K562 (cell line): ENCODE measurements at regions not wholly inside any gene's neighbourhood (a gene's known extent, or its start where the extent isn't known, plus 50 kb on each side); places are given as distances from the start of the nearest gene placed in this dataset.

Experiments
- ATAC-seq: fragments of 200-7000 bp; cut with Tn5 transposase; 3 replicates; pipeline ENCODE4 v1.9.1; 2020; ENCODE audit warnings: moderate library complexity
- BruUV-seq: library from RNA; stranded (reverse); fragments of 400-500 nt; replicated peaks from 2 replicates; lab custom pipeline; 2021; lab: Mats Ljungman, UMichigan
- CTCF ChIA-PET: fragments of 300-600 bp; formaldehyde crosslinking; extraction: SDS; loops from one replicate; lab custom pipeline; 2021; ENCODE audit warnings: low intra/inter-chr PET ratio; lab: Yijun Ruan, JAX
- POLR2A ChIA-PET: fragments of 300-600, 350-650 bp; sonication (Branson Sonifier 250); formaldehyde crosslinking; extraction: SDS; loops from one replicate; lab custom pipeline; 2021; ENCODE audit warnings: antibody characterized with exemption, inconsistent platforms; lab: Yijun Ruan, JAX
- DNase-seq, 4 experiments: peaks; one replicate each; pipeline versions ENCODE4 v3.0.0 to v3.0.0-alpha.2; 2011 to 2018; ENCODE audit warnings: low spot score in 3 of 4, mixed read lengths in 3 of 4; ENCODE audit errors: extremely low read depth in 1 of 4
- FAIRE-seq: peaks from 2 replicates; lab custom pipeline; 2011; peaks lifted over from hg19 to GRCh38; lab: Jason Lieb, UNC
- H2AFZ ChIP-seq: 2 replicates; pipeline ENCODE4 v1.6.0; 2011; ENCODE audit warnings: low read depth, low read length, control low read depth, inconsistent platforms
- H3K27ac ChIP-seq: fragments of 200-600 bp; 3 replicates; pipeline ENCODE4 v1.8.0; 2011; ENCODE audit warnings: low read depth, mild to moderate bottlenecking, control low read depth, inconsistent platforms, low read length, moderate library complexity, mixed read lengths; ENCODE audit errors: extremely low read depth
- H3K27me3 ChIP-seq, 2 experiments: fragments of 300-600 bp in 1 of 2; 2 replicates in 1 of 2; 3 replicates in 1 of 2; pipeline versions ENCODE4 v1.6.0 to v1.8.0; 2011; ENCODE audit warnings: inconsistent platforms in 2 of 2, low read length in 2 of 2, mild to moderate bottlenecking in 1 of 2, mixed read lengths in 1 of 2, moderate library complexity in 1 of 2; ENCODE audit not compliant: control insufficient read depth in 2 of 2, insufficient read depth in 2 of 2
- H3K36me3 ChIP-seq: fragments of 300-600 bp; 3 replicates; pipeline ENCODE4 v1.8.0; 2011; ENCODE audit warnings: mild to moderate bottlenecking, low read length, inconsistent platforms; ENCODE audit not compliant: control insufficient read depth, insufficient read depth
- H3K4me1 ChIP-seq, 2 experiments: fragments of 200-600 bp in 1 of 2; replicated peaks in 1 of 2; 2 replicates in 1 of 2; 3 replicates in 1 of 2; pipeline versions ENCODE4 v1.5.1 to v1.8.0; 2011; ENCODE audit warnings: inconsistent platforms in 2 of 2, low read length in 2 of 2, mild to moderate bottlenecking in 1 of 2, mixed read lengths in 1 of 2, moderate library complexity in 1 of 2; ENCODE audit not compliant: control insufficient read depth in 2 of 2, insufficient read depth in 2 of 2
- H3K4me2 ChIP-seq: 2 replicates; pipeline ENCODE4 v1.6.1; 2011; ENCODE audit warnings: low read length, control low read depth, inconsistent platforms, mixed read lengths; ENCODE audit not compliant: insufficient read depth
- H3K4me3 ChIP-seq: fragments of 200-600 bp; sonication (generic), shearing (Covaris generic); 2 replicates; pipeline ENCODE4 v1.5.1; 2016; ENCODE audit warnings: control low read depth, inconsistent platforms
- H3K79me2 ChIP-seq: fragments of 200-600 bp; 3 replicates; pipeline ENCODE4 v1.8.0; 2011; ENCODE audit warnings: low read length, inconsistent platforms; ENCODE audit not compliant: control insufficient read depth, insufficient read depth
- H3K9ac ChIP-seq, 2 experiments: 2 replicates each; pipeline versions ENCODE4 v1.6.0 to v1.6.1; 2011; ENCODE audit warnings: low read depth in 2 of 2, low read length in 2 of 2, control low read depth in 1 of 2, inconsistent platforms in 1 of 2, mild to moderate bottlenecking in 1 of 2, mixed read lengths in 1 of 2; ENCODE audit not compliant: insufficient read depth in 1 of 2
- H3K9me1 ChIP-seq: one replicate; pipeline ENCODE4 v1.6.0; 2011; ENCODE audit warnings: inconsistent platforms, mild to moderate bottlenecking, low read length, moderate library complexity; ENCODE audit not compliant: control insufficient read depth, insufficient read depth
- H3K9me3 ChIP-seq: replicated peaks from 2 replicates; pipeline ENCODE4 v1.5.1; 2011; ENCODE audit warnings: low read depth, low read length, inconsistent platforms; ENCODE audit not compliant: control insufficient read depth, insufficient read depth
- H4K20me1 ChIP-seq: replicated peaks from 2 replicates; pipeline ENCODE4 v1.6.1; 2011; ENCODE audit warnings: low read length, inconsistent platforms, mixed read lengths; ENCODE audit not compliant: control insufficient read depth, insufficient read depth
- FOXA1 ChIP-seq: fragments of 450-650 bp; IDR thresholded peaks from 2 replicates; pipeline ENCODE4 v1.6.1; 2016; ENCODE audit warnings: mild to moderate bottlenecking, borderline replicate concordance
- GABPB1 ChIP-seq: sonication (generic); formaldehyde crosslinking; IDR thresholded peaks from 2 replicates; pipeline ENCODE4 v1.8.0; 2022; ENCODE audit warnings: mild to moderate bottlenecking, missing genetic modification reagents
- HEY1 ChIP-seq: fragments of 250-450 bp; sonication (Bioruptor Pico); IDR thresholded peaks from 2 replicates; pipeline ENCODE4 v1.5.0; 2020; ENCODE audit warnings: mild to moderate bottlenecking, moderate library complexity, borderline replicate concordance
- HIVEP1 ChIP-seq: fragments of 250-450 bp; sonication (Bioruptor Pico); IDR thresholded peaks from 2 replicates; pipeline ENCODE4 v1.4.0; 2020; ENCODE audit warnings: mild to moderate bottlenecking
- HOXB6 ChIP-seq: fragments of 250-450 bp; sonication (Bioruptor Pico); IDR thresholded peaks from 2 replicates; pipeline ENCODE4 v1.5.1; 2022; ENCODE audit warnings: mild to moderate bottlenecking, borderline replicate concordance
- POLR2A ChIP-seq: fragments of 450-650 bp; conservative IDR thresholded peaks from 2 replicates; pipeline ENCODE4 v1.6.1; 2016
- SAP30 ChIP-seq: fragments of 200-600 bp; sonication (generic); IDR thresholded peaks from 2 replicates; pipeline ENCODE4 v1.6.1; 2012; ENCODE audit warnings: borderline replicate concordance, low read depth, mild to moderate bottlenecking, moderate library complexity, low read length, control low read depth, inconsistent platforms; ENCODE audit not compliant: insufficient read depth, poor library complexity, severe bottlenecking
- SIN3A ChIP-seq, 2 experiments: fragments of 150-350 bp in 1 of 2; IDR thresholded peaks; 2 replicates each; pipeline ENCODE4 v1.6.1; 2011 to 2016; ENCODE audit warnings: borderline replicate concordance in 2 of 2, low read depth in 2 of 2, low read length in 2 of 2, mild to moderate bottlenecking in 2 of 2, moderate library complexity in 2 of 2; ENCODE audit not compliant: control insufficient read depth in 1 of 2
- TAF1 ChIP-seq: IDR thresholded peaks from 2 replicates; pipeline ENCODE4 v1.6.1; 2011; ENCODE audit warnings: mild to moderate bottlenecking, low read length, moderate library complexity; ENCODE audit not compliant: insufficient read depth, control insufficient read depth, severe bottlenecking; ENCODE audit errors: extremely low read depth
- TAF9B ChIP-seq: fragments of 450-650 bp; IDR thresholded peaks from 2 replicates; pipeline ENCODE4 v1.6.1; 2018; ENCODE audit warnings: mild to moderate bottlenecking; ENCODE audit not compliant: partially characterized antibody
- ZC3H11A ChIP-seq: IDR thresholded peaks from 2 replicates; pipeline ENCODE4 v1.6.1; 2012; ENCODE audit warnings: low read depth, low read length, improper control_type of control experiment
- ZNF140 ChIP-seq: fragments of 250-450 bp; sonication (Bioruptor Pico); IDR thresholded peaks from 2 replicates; pipeline ENCODE4 v1.8.0; 2021; ENCODE audit warnings: moderate library complexity, mild to moderate bottlenecking, inconsistent platforms
- ZNF274 ChIP-seq: IDR thresholded peaks from 2 replicates; pipeline ENCODE4 v1.6.1; 2011; ENCODE audit warnings: low read depth, mild to moderate bottlenecking, low read length, moderate library complexity, borderline replicate concordance
- ZNF780A ChIP-seq: fragments of 250-450 bp; sonication (Bioruptor Pico); IDR thresholded peaks from 2 replicates; pipeline ENCODE4 v1.5.0; 2021; ENCODE audit warnings: mild to moderate bottlenecking
- WGBS: fragments of 100-300 bp; shearing (Covaris generic); methylation state at CpG from one replicate; pipeline ENCODE4 v1.1.6; 2016; ENCODE audit warnings: low coverage, mixed read lengths; ENCODE audit not compliant: insufficient coverage; ENCODE audit errors: missing lambda C conversion rate; 5-methylcytosine and 5-hydroxymethylcytosine counted together
- in situ Hi-C: fragments of 300-500 bp; cut with MboI; formaldehyde crosslinking; loops from 4 replicates; pipeline ENCODE4 v1.15.0; 2018; ENCODE audit warnings: inconsistent platforms, mixed read lengths
- intact Hi-C: fragments of 100-400 bp; cut with micrococcal nuclease; formaldehyde crosslinking; loops from 2 replicates; pipeline ENCODE4 v1.14.2; 2022
- TF ChIP-seq, protein P1 (sequence below): sonication (generic); formaldehyde crosslinking; IDR thresholded peaks from 2 replicates; pipeline ENCODE4 v1.8.1; 2022; ENCODE audit warnings: missing genetic modification reagents
- TF ChIP-seq, protein P2 (sequence below): sonication (generic); IDR thresholded peaks from 2 replicates; pipeline ENCODE4 v1.6.1; 2016
- TF ChIP-seq, protein P3 (sequence below): sonication (generic); formaldehyde crosslinking; IDR thresholded peaks from 2 replicates; pipeline ENCODE4 v1.9.0; 2022; ENCODE audit warnings: mild to moderate bottlenecking, missing genetic modification reagents
- TF ChIP-seq, protein P4 (sequence below): fragments of 450-650 bp; IDR thresholded peaks from 2 replicates; pipeline ENCODE4 v1.7.1; 2018; ENCODE audit warnings: mild to moderate bottlenecking, low read depth; ENCODE audit not compliant: partially characterized antibody

DNA sequence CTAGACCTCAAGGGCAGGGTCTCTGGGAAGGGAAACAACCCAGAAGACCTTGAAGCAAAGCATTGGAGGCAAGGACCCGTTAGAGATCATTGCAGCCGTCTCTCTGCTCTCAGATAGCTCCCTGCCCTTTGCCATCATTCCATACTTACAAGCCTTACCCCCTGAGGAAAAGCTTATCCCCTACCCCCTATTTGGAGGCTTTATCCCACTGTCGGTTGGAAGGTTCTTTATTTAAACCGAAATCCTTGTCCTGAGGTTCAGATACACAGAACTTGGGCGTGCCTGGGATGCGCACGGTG, 84.4 kb downstream of the EFNB1 start:
- Histone ChIP-seq H4K20me1 (no peaks in the 10 kb centered on the region; the same call in 1 of the 2 replicates), H3K79me2 (no peaks in the 10 kb centered on the region), H3K27me3 (peaks cover 0 to 12% of the 10 kb centered on the region in 2 experiments; a peak in 2 of 5 replicates), H3K9ac (no peak overlapping the region), H3K9me3 (no peaks in the 10 kb centered on the region), H2AFZ (no peak overlapping the region), H3K4me1 (no peaks in the 10 kb centered on the region), H3K9me1 (no peaks in the 10 kb centered on the region), H3K4me3 (no peak overlapping the region), H3K4me2 (no peak overlapping the region), H3K36me3 (no peaks in the 10 kb centered on the region), H3K27ac (no peak overlapping the region)
- no peak for DNase-seq
- WGBS: 19% methylated on average over 6 of the region's 7 CpGs
- ChIA-PET CTCF (no interaction called here), POLR2A (interaction anchor here (0.6 kb wide), 1 partner anchor 298 kb away, joined by 3 read pairs; no protein-coding TSS in a partner anchor)
- TF ChIP-seq ZNF140: no peak
- TF ChIP-seq POLR2A: no peak
- no peak for TF ChIP-seq FOXA1
- TF ChIP-seq, protein P1, sequence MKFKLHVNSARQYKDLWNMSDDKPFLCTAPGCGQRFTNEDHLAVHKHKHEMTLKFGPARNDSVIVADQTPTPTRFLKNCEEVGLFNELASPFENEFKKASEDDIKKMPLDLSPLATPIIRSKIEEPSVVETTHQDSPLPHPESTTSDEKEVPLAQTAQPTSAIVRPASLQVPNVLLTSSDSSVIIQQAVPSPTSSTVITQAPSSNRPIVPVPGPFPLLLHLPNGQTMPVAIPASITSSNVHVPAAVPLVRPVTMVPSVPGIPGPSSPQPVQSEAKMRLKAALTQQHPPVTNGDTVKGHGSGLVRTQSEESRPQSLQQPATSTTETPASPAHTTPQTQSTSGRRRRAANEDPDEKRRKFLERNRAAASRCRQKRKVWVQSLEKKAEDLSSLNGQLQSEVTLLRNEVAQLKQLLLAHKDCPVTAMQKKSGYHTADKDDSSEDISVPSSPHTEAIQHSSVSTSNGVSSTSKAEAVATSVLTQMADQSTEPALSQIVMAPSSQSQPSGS (CRISPR knock-in tag): no peak
- TF ChIP-seq TAF1: no peak
- no peak for TF ChIP-seq HOXB6
- no peak for TF ChIP-seq ZC3H11A
- TF ChIP-seq SAP30: no peak
- TF ChIP-seq GABPB1 (CRISPR knock-in tag): no peak
- TF ChIP-seq TAF9B: no peak
- TF ChIP-seq, protein P2, sequence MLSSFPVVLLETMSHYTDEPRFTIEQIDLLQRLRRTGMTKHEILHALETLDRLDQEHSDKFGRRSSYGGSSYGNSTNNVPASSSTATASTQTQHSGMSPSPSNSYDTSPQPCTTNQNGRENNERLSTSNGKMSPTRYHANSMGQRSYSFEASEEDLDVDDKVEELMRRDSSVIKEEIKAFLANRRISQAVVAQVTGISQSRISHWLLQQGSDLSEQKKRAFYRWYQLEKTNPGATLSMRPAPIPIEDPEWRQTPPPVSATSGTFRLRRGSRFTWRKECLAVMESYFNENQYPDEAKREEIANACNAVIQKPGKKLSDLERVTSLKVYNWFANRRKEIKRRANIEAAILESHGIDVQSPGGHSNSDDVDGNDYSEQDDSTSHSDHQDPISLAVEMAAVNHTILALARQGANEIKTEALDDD: no peak
- no peak for TF ChIP-seq SIN3A (IDR thresholded peaks at IDR 0.05; ENCODE audit: borderline replicate concordance in 2 of 2, control insufficient read depth in 1 of 2, low read depth in 2 of 2, low read length in 2 of 2)
- TF ChIP-seq, protein P3, sequence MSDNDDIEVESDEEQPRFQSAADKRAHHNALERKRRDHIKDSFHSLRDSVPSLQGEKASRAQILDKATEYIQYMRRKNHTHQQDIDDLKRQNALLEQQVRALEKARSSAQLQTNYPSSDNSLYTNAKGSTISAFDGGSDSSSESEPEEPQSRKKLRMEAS: no peak
- no peak for TF ChIP-seq HIVEP1 (CRISPR knock-in tag)
- TF ChIP-seq ZNF274: no peak
- no peak for TF ChIP-seq HEY1 (CRISPR knock-in tag)
- TF ChIP-seq ZNF780A (CRISPR knock-in tag): no peak
- TF ChIP-seq, protein P4, sequence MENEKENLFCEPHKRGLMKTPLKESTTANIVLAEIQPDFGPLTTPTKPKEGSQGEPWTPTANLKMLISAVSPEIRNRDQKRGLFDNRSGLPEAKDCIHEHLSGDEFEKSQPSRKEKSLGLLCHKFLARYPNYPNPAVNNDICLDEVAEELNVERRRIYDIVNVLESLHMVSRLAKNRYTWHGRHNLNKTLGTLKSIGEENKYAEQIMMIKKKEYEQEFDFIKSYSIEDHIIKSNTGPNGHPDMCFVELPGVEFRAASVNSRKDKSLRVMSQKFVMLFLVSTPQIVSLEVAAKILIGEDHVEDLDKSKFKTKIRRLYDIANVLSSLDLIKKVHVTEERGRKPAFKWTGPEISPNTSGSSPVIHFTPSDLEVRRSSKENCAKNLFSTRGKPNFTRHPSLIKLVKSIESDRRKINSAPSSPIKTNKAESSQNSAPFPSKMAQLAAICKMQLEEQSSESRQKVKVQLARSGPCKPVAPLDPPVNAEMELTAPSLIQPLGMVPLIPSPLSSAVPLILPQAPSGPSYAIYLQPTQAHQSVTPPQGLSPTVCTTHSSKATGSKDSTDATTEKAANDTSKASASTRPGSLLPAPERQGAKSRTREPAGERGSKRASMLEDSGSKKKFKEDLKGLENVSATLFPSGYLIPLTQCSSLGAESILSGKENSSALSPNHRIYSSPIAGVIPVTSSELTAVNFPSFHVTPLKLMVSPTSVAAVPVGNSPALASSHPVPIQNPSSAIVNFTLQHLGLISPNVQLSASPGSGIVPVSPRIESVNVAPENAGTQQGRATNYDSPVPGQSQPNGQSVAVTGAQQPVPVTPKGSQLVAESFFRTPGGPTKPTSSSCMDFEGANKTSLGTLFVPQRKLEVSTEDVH: no peak
- ATAC-seq: no peak
- in situ Hi-C loops (no loop called here), intact Hi-C loops (no loop called here)
- FAIRE-seq: no peak
- no TSS peak for BruUV-seq
